SK-N-SH (cell line): ENCODE measurements at regions not wholly inside any gene's neighbourhood (a gene's known extent, or its start where the extent isn't known, plus 50 kb on each side); places are given as distances from the start of the nearest gene placed in this dataset.

Experiments used
- CTCF ChIA-PET: fragments of 300-600, 350-600 bp; formaldehyde crosslinking; extraction: SDS; loops from one replicate; lab custom pipeline; 2021; lab: Yijun Ruan, JAX
- POLR2A ChIA-PET: fragments of 350-600 bp; sonication (Branson Sonifier 250); formaldehyde crosslinking; extraction: SDS; loops from one replicate; lab custom pipeline; 2020; ENCODE audit warnings: antibody characterized with exemption, inconsistent platforms; lab: Yijun Ruan, JAX
- DNase-seq: peaks from one replicate; pipeline ENCODE4 v3.0.0; 2012
- H2AFZ ChIP-seq: fragments of 200-600 bp; sonication (generic); 2 replicates; pipeline ENCODE4 v1.8.1; 2016; ENCODE audit warnings: antibody characterized with exemption, mild to moderate bottlenecking, low read depth
- H3F3A ChIP-seq: fragments of 200-600 bp; sonication (generic); replicated peaks from 2 replicates; pipeline ENCODE3; 2016; ENCODE audit warnings: antibody characterized with exemption, mild to moderate bottlenecking; ENCODE audit not compliant: insufficient read depth
- H3K27ac ChIP-seq, 2 experiments: fragments of 200-500 bp in 1 of 2; fragments of 200-600 bp in 1 of 2; sonication (Bioruptor generic) in 1 of 2; sonication (generic), shearing (Covaris generic) in 1 of 2; 2 replicates each; pipeline versions ENCODE4 v1.5.1 to v1.6.1; 2014 to 2016; ENCODE audit warnings: low read depth in 2 of 2, inconsistent platforms in 1 of 2, low read length in 1 of 2, mild to moderate bottlenecking in 1 of 2, mixed read lengths in 1 of 2
- H3K27me3 ChIP-seq: fragments of 200-600 bp; sonication (generic), shearing (Covaris generic); 2 replicates; pipeline ENCODE4 v1.6.1; 2016; ENCODE audit warnings: mixed run types; ENCODE audit not compliant: insufficient read depth
- H3K36me3 ChIP-seq, 2 experiments: fragments of 200-500 bp in 1 of 2; fragments of 200-600 bp in 1 of 2; sonication (Bioruptor generic) in 1 of 2; sonication (generic) in 1 of 2; replicated peaks in 1 of 2; 2 replicates each; pipeline versions ENCODE3 to v1.5.1; 2014 to 2016; ENCODE audit warnings: low read length in 1 of 2, mild to moderate bottlenecking in 1 of 2; ENCODE audit not compliant: insufficient read depth in 2 of 2, control insufficient read depth in 1 of 2
- H3K4me1 ChIP-seq, 2 experiments: fragments of 200-500 bp in 1 of 2; fragments of 200-600 bp in 1 of 2; sonication (Bioruptor generic) in 1 of 2; sonication (generic), shearing (Covaris generic) in 1 of 2; 2 replicates each; pipeline versions ENCODE4 v1.5.1 to v1.6.1; 2014 to 2016; ENCODE audit warnings: low read depth in 1 of 2, low read length in 1 of 2, mixed run types in 1 of 2; ENCODE audit not compliant: insufficient read depth in 2 of 2, control insufficient read depth in 1 of 2
- H3K4me2 ChIP-seq: fragments of 200-600 bp; sonication (generic), shearing (Covaris generic); 2 replicates; pipeline ENCODE4 v1.6.1; 2017; ENCODE audit warnings: mixed run types
- H3K4me3 ChIP-seq, 2 experiments: fragments of 200-500 bp in 1 of 2; fragments of 200-600 bp in 1 of 2; sonication (Bioruptor generic) in 1 of 2; sonication (generic), shearing (Covaris generic) in 1 of 2; 2 replicates each; pipeline versions ENCODE4 v1.5.1 to v1.8.1; 2014 to 2016; ENCODE audit warnings: low read depth in 2 of 2, inconsistent platforms in 1 of 2, low read length in 1 of 2, mild to moderate bottlenecking in 1 of 2, mixed read lengths in 1 of 2, moderate library complexity in 1 of 2
- H3K79me2 ChIP-seq: fragments of 200-600 bp; sonication (generic); 2 replicates; pipeline ENCODE4 v1.8.1; 2017; ENCODE audit warnings: mild to moderate bottlenecking; ENCODE audit not compliant: insufficient read depth
- H3K9ac ChIP-seq: fragments of 200-600 bp; sonication (generic); 2 replicates; pipeline ENCODE4 v1.6.1; 2017; ENCODE audit warnings: mixed run types
- H3K9me2 ChIP-seq: fragments of 200-600 bp; sonication (generic); 2 replicates; pipeline ENCODE4 v1.6.1; 2017; ENCODE audit warnings: mixed run types
- H3K9me3 ChIP-seq: fragments of 200-600 bp; sonication (generic); 2 replicates; pipeline ENCODE4 v1.6.1; 2017; ENCODE audit warnings: mixed run types, mild to moderate bottlenecking, moderate library complexity
- H4K20me1 ChIP-seq: fragments of 200-600 bp; sonication (generic); 2 replicates; pipeline ENCODE4 v1.6.1; 2017; ENCODE audit warnings: mild to moderate bottlenecking, mixed run types; ENCODE audit not compliant: insufficient read depth
- CTCF ChIP-seq: fragments of 200-600 bp; sonication (generic); IDR thresholded peaks from 2 replicates; pipeline ENCODE4 v1.6.1; 2017; ENCODE audit warnings: antibody characterized with exemption, mild to moderate bottlenecking, moderate library complexity
- EP300 ChIP-seq, 2 experiments: IDR thresholded peaks; 2 replicates each; pipeline versions ENCODE4 v1.4.0 to v1.6.1; 2012; ENCODE audit warnings: borderline replicate concordance in 1 of 2, low read depth in 1 of 2, low read length in 1 of 2
- FOSL2 ChIP-seq: IDR thresholded peaks from 2 replicates; pipeline ENCODE4 v1.4.0; 2012; ENCODE audit warnings: low read depth, mild to moderate bottlenecking, moderate library complexity, borderline replicate concordance
- FOXM1 ChIP-seq: IDR thresholded peaks from 2 replicates; pipeline ENCODE4 v1.4.0; 2012; ENCODE audit warnings: low read depth, mild to moderate bottlenecking
- GABPA ChIP-seq: IDR thresholded peaks from 2 replicates; pipeline ENCODE4 v1.4.0; 2012; ENCODE audit warnings: low read depth, mild to moderate bottlenecking
- IRF3 ChIP-seq: fragments of 150-350 bp; IDR thresholded peaks from 2 replicates; pipeline ENCODE4 v1.6.1; 2016; ENCODE audit warnings: mild to moderate bottlenecking, low read depth, low read length
- MAX ChIP-seq: IDR thresholded peaks from 2 replicates; pipeline ENCODE4 v1.4.0; 2012; ENCODE audit warnings: low read depth
- MXI1 ChIP-seq: IDR thresholded peaks from 2 replicates; pipeline ENCODE4 v1.6.1; 2012; ENCODE audit warnings: mild to moderate bottlenecking, low read depth, low read length, improper control_type of control experiment
- POLR2AphosphoS5 ChIP-seq: IDR thresholded peaks from 2 replicates; pipeline ENCODE4 v1.6.1; 2012; ENCODE audit warnings: low read depth, low read length
- REST ChIP-seq: IDR thresholded peaks from 2 replicates; pipeline ENCODE4 v1.6.1; 2012; ENCODE audit warnings: mild to moderate bottlenecking, low read depth, low read length, moderate library complexity
- RFX5 ChIP-seq: IDR thresholded peaks from 2 replicates; pipeline ENCODE4 v1.6.1; 2012; ENCODE audit warnings: mild to moderate bottlenecking, improper control_type of control experiment, low read length
- RXRA ChIP-seq: IDR thresholded peaks from 2 replicates; pipeline ENCODE4 v1.4.0; 2012; ENCODE audit warnings: low read depth, mild to moderate bottlenecking, borderline replicate concordance
- TAF1 ChIP-seq: IDR thresholded peaks from 2 replicates; pipeline ENCODE4 v1.6.1; 2012; ENCODE audit warnings: low read depth, mild to moderate bottlenecking, low read length, moderate library complexity, borderline replicate concordance
- TCF12 ChIP-seq: IDR thresholded peaks from 2 replicates; pipeline ENCODE4 v1.4.0; 2012
- USF1 ChIP-seq: IDR thresholded peaks from 2 replicates; pipeline ENCODE4 v1.4.0; 2012; ENCODE audit warnings: low read depth, borderline replicate concordance
- ZBTB33 ChIP-seq: IDR thresholded peaks from 2 replicates; pipeline ENCODE4 v1.4.0; 2012; ENCODE audit warnings: low read depth, borderline replicate concordance
- WGBS: methylation state at CpG from one replicate; pipeline ENCODE4 v1.1.6; 2017; ENCODE audit warnings: low lambda C conversion rate; 5-methylcytosine and 5-hydroxymethylcytosine counted together

GRCh38 chr9:17969232-17969631, 390.4 kb downstream of the SH3GL2 start:
- no peak overlapping the region for H3K4me2 ChIP-seq
- no peak overlapping the region for H3K27ac ChIP-seq
- no peak for DNase-seq
- H3K79me2 ChIP-seq: no peaks in the 10 kb centered on the region
- CTCF ChIA-PET: no interaction called here
- H3K9ac ChIP-seq: no peak overlapping the region
- H3F3A ChIP-seq: no peaks in the 10 kb centered on the region
- no peaks in the 10 kb centered on the region for H3K27me3 ChIP-seq
- no peak overlapping the region for H2AFZ ChIP-seq
- H3K36me3 ChIP-seq: no peaks in the 10 kb centered on the region
- no peak for TF ChIP-seq FOSL2
- TF ChIP-seq TCF12: no peak
- TF ChIP-seq RFX5: no peak
- TF ChIP-seq RXRA: no peak
- 2% methylated on average over 1 of the region's 1 CpG for WGBS
- no peaks in the 10 kb centered on the region for H3K9me3 ChIP-seq
- H3K9me2 ChIP-seq: no peaks in the 10 kb centered on the region
- POLR2A ChIA-PET: no interaction called here
- H3K4me3 ChIP-seq: no peak overlapping the region
- no peaks in the 10 kb centered on the region for H3K4me1 ChIP-seq
- no peaks in the 10 kb centered on the region for H4K20me1 ChIP-seq

- ChIA-PET POLR2A (no interaction called here), CTCF (no interaction called here)
- H3K27me3 ChIP-seq: no peaks in the 10 kb centered on the region
- H4K20me1 ChIP-seq: no peaks in the 10 kb centered on the region
- no peak overlapping the region for H3K4me2 ChIP-seq
- H3K4me3 ChIP-seq: no peak overlapping the region
- H3K9ac ChIP-seq: no peak overlapping the region
- no peaks in the 10 kb centered on the region for H3K79me2 ChIP-seq
- no peaks in the 10 kb centered on the region for H3K9me3 ChIP-seq
- H3K36me3 ChIP-seq: no peaks in the 10 kb centered on the region
- H3K9me2 ChIP-seq: no peaks in the 10 kb centered on the region
- H3K27ac ChIP-seq: no peak overlapping the region
- no peak for DNase-seq
- no peaks in the 10 kb centered on the region for H3K4me1 ChIP-seq
- TF ChIP-seq RFX5: no peak
- TF ChIP-seq EP300 (IDR thresholded peaks at IDR 0.05; ENCODE audit: borderline replicate concordance in 1 of 2, low read depth in 1 of 2, low read length in 1 of 2): no peak
- TF ChIP-seq IRF3: no peak
- no peak for TF ChIP-seq TAF1
- TF ChIP-seq GABPA: no peak
- TF ChIP-seq ZBTB33: no peak
- no peak for TF ChIP-seq TCF12
- TF ChIP-seq CTCF: no peak
- TF ChIP-seq USF1: no peak
- TF ChIP-seq FOXM1: no peak
- no peak for TF ChIP-seq POLR2AphosphoS5
- no peak for TF ChIP-seq MXI1
- no peak for TF ChIP-seq MAX
- no peak for TF ChIP-seq RXRA
- no peak for TF ChIP-seq REST
- TF ChIP-seq, all 33 proteins: peak for 0
- Histone ChIP-seq H2AFZ (no peak overlapping the region), H3F3A (no peaks in the 10 kb centered on the region)
These were observed 391.4 kb downstream of the SH3GL2 start for GRCh38 chr9:17970277-17970676.
